K562 (cell line): ENCODE measurements at regions not wholly inside any gene's neighbourhood (a gene's known extent, or its start where the extent isn't known, plus 50 kb on each side); places are given as distances from the start of the nearest gene placed in this dataset.

Experiments used
- CBFA2T3 ChIP-seq: fragments of 450-650 bp; IDR thresholded peaks from 2 replicates; pipeline ENCODE4 v1.6.1; 2017
- TF ChIP-seq, protein P1 (sequence below), 2 experiments: fragments of 150-350 bp in 1 of 2; IDR thresholded peaks; 2 replicates each; pipeline ENCODE4 v1.6.1; 2012 to 2016; ENCODE audit warnings: low read depth in 2 of 2, low read length in 2 of 2, mild to moderate bottlenecking in 1 of 2, moderate library complexity in 1 of 2
- TF ChIP-seq, protein P2 (sequence below): sonication (generic); formaldehyde crosslinking; IDR thresholded peaks from 2 replicates; pipeline ENCODE4 v1.8.0; 2023; ENCODE audit warnings: missing genetic modification reagents, mild to moderate bottlenecking, borderline replicate concordance
- TF ChIP-seq, protein P3 (sequence below): IDR thresholded peaks from 2 replicates; pipeline ENCODE4 v1.6.1; 2012; ENCODE audit warnings: low read depth, low read length, improper control_type of control experiment, borderline replicate concordance
- TF ChIP-seq, protein P4 (sequence below): IDR thresholded peaks from 2 replicates; pipeline ENCODE4 v1.6.1; 2011; ENCODE audit not compliant: insufficient read length; ENCODE audit errors: extremely low read depth

DNA sequence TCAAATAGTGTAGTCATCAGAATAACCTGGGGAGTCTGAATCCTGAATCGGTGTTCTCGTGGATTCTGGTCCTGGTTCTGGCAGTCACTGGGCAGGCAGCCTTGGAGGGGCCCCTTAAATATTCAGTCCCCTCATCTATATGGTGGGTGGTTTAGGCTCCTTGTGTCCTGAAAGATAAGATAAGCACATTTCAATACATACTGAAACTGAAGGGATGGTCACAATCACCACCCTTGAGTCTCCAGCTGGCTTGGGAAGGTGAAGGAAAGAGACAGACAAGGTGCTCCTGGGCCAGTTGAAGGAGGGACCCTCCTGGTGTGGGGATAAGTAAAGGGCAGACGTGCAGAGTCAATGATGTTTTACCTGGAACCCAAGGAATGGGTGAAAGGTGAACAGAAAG is 146.7 kb downstream of the CXCL12 start (continued):
- TF ChIP-seq, protein P1, sequence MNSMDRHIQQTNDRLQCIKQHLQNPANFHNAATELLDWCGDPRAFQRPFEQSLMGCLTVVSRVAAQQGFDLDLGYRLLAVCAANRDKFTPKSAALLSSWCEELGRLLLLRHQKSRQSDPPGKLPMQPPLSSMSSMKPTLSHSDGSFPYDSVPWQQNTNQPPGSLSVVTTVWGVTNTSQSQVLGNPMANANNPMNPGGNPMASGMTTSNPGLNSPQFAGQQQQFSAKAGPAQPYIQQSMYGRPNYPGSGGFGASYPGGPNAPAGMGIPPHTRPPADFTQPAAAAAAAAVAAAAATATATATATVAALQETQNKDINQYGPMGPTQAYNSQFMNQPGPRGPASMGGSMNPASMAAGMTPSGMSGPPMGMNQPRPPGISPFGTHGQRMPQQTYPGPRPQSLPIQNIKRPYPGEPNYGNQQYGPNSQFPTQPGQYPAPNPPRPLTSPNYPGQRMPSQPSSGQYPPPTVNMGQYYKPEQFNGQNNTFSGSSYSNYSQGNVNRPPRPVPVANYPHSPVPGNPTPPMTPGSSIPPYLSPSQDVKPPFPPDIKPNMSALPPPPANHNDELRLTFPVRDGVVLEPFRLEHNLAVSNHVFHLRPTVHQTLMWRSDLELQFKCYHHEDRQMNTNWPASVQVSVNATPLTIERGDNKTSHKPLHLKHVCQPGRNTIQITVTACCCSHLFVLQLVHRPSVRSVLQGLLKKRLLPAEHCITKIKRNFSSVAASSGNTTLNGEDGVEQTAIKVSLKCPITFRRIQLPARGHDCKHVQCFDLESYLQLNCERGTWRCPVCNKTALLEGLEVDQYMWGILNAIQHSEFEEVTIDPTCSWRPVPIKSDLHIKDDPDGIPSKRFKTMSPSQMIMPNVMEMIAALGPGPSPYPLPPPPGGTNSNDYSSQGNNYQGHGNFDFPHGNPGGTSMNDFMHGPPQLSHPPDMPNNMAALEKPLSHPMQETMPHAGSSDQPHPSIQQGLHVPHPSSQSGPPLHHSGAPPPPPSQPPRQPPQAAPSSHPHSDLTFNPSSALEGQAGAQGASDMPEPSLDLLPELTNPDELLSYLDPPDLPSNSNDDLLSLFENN (IDR thresholded peaks at IDR 0.05; ENCODE audit: low read depth in 2 of 2, low read length in 2 of 2): no peak
- TF ChIP-seq, protein P2, sequence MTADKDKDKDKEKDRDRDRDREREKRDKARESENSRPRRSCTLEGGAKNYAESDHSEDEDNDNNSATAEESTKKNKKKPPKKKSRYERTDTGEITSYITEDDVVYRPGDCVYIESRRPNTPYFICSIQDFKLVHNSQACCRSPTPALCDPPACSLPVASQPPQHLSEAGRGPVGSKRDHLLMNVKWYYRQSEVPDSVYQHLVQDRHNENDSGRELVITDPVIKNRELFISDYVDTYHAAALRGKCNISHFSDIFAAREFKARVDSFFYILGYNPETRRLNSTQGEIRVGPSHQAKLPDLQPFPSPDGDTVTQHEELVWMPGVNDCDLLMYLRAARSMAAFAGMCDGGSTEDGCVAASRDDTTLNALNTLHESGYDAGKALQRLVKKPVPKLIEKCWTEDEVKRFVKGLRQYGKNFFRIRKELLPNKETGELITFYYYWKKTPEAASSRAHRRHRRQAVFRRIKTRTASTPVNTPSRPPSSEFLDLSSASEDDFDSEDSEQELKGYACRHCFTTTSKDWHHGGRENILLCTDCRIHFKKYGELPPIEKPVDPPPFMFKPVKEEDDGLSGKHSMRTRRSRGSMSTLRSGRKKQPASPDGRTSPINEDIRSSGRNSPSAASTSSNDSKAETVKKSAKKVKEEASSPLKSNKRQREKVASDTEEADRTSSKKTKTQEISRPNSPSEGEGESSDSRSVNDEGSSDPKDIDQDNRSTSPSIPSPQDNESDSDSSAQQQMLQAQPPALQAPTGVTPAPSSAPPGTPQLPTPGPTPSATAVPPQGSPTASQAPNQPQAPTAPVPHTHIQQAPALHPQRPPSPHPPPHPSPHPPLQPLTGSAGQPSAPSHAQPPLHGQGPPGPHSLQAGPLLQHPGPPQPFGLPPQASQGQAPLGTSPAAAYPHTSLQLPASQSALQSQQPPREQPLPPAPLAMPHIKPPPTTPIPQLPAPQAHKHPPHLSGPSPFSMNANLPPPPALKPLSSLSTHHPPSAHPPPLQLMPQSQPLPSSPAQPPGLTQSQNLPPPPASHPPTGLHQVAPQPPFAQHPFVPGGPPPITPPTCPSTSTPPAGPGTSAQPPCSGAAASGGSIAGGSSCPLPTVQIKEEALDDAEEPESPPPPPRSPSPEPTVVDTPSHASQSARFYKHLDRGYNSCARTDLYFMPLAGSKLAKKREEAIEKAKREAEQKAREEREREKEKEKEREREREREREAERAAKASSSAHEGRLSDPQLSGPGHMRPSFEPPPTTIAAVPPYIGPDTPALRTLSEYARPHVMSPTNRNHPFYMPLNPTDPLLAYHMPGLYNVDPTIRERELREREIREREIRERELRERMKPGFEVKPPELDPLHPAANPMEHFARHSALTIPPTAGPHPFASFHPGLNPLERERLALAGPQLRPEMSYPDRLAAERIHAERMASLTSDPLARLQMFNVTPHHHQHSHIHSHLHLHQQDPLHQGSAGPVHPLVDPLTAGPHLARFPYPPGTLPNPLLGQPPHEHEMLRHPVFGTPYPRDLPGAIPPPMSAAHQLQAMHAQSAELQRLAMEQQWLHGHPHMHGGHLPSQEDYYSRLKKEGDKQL (CRISPR knock-in tag): no peak
- TF ChIP-seq, protein P3, sequence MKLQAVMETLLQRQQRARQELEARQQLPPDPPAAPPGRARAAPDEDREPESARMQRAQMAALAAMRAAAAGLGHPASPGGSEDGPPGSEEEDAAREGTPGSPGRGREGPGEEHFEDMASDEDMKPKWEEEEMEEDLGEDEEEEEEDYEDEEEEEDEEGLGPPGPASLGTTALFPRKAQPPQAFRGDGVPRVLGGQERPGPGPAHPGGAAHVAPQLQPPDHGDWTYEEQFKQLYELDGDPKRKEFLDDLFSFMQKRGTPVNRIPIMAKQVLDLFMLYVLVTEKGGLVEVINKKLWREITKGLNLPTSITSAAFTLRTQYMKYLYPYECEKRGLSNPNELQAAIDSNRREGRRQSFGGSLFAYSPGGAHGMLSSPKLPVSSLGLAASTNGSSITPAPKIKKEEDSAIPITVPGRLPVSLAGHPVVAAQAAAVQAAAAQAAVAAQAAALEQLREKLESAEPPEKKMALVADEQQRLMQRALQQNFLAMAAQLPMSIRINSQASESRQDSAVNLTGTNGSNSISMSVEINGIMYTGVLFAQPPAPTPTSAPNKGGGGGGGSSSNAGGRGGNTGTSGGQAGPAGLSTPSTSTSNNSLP: no peak
- peak; percentile 87 for TF ChIP-seq CBFA2T3
- TF ChIP-seq, protein P4, sequence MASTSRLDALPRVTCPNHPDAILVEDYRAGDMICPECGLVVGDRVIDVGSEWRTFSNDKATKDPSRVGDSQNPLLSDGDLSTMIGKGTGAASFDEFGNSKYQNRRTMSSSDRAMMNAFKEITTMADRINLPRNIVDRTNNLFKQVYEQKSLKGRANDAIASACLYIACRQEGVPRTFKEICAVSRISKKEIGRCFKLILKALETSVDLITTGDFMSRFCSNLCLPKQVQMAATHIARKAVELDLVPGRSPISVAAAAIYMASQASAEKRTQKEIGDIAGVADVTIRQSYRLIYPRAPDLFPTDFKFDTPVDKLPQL: no peak
- TF ChIP-seq, all 486 proteins: peak for 19
